GM12872 (cell line): ENCODE measurements at regions not wholly inside any gene's neighbourhood (a gene's known extent, or its start where the extent isn't known, plus 50 kb on each side); places are given as distances from the start of the nearest gene placed in this dataset.

Source experiments
- TF ChIP-seq, protein P1 (sequence below): IDR thresholded peaks from 3 replicates; pipeline ENCODE4 v1.5.1; 2011; ENCODE audit warnings: low read depth, mild to moderate bottlenecking, low read length, moderate library complexity; ENCODE audit not compliant: insufficient read depth

DNA sequence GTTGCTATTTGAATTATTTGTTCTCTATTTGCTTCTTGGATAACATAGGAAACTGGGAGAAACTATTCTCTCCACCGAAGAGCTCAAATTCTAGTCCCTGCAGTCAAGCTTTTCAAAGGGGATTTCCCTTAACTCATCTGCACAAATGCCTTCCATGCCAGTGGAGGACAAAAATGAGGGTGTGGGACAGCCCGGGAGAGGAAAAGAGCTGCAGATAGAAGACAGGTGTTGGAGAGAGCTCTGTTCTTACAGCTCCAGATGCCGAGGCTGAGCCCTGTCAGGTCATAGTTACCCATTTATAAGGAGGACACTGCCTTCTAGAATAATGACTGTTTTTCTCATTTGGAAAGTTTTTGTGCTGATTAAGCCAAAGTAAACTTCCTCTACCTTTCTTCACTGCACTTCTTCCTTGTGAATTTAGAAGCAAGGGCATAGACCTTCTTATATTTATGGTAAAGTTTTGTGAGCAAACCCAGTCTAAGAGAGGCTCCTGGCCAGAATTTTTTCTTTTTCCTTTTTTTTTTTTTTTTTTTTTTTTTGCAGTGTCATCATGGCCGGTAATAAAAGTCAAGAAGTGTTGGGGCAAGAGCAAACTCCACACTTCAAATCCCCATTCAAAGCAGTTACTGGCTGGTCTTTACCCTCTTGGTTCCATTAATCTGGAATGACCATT, 177.2 kb downstream of the ABCC12 start:
- TF ChIP-seq, protein P1, sequence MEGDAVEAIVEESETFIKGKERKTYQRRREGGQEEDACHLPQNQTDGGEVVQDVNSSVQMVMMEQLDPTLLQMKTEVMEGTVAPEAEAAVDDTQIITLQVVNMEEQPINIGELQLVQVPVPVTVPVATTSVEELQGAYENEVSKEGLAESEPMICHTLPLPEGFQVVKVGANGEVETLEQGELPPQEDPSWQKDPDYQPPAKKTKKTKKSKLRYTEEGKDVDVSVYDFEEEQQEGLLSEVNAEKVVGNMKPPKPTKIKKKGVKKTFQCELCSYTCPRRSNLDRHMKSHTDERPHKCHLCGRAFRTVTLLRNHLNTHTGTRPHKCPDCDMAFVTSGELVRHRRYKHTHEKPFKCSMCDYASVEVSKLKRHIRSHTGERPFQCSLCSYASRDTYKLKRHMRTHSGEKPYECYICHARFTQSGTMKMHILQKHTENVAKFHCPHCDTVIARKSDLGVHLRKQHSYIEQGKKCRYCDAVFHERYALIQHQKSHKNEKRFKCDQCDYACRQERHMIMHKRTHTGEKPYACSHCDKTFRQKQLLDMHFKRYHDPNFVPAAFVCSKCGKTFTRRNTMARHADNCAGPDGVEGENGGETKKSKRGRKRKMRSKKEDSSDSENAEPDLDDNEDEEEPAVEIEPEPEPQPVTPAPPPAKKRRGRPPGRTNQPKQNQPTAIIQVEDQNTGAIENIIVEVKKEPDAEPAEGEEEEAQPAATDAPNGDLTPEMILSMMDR, result no peak

DNA sequence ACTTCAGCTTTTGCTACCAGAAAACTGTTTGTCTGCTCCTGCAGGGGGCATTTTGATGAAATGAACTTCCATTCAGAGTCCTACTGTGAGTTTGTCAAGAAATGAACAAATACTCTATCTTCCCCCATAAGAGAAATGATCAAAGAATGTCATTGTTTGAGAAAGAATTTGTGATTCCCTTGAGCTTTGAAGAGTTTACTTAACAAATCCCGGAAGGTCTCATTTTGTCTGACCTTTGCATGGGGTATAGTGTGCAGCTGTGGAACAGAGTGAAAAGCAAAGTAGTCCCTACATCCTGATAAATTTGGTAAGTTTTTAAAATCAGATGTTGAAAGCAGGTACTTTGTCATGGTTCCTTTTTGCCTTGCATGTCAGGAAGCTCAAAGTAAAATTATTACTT, 178.0 kb downstream of the ABCC12 start:
- TF ChIP-seq, protein P1, result no peak

DNA sequence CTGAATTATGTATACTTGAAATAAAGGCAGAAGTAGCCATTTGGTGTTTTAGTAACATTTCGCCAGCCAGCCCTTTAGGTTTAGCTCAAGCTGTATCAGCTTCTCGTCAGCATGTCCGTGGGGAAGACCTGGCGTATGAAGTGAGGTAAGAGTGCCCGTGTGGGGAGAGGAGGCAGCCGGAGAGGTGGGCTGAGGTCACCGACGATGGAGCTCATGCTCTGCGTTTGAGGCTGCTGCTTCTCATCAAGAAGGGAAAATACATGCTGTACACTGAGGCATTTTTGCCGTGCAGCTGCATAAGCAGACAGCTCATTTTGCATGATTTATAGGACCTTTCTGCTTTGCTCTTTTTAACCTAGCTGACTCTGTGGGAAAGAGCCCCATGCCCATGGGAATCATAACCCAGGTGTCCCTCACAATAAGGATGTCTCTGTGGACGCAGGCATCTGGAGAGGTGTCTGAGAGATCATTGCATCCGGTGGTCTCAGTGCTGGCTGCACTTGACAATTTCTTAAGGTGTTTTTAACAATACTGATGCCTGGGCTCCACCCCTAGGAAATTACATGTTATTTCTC, 179.1 kb downstream of the ABCC12 start:
- TF ChIP-seq, protein P1, result no peak

DNA sequence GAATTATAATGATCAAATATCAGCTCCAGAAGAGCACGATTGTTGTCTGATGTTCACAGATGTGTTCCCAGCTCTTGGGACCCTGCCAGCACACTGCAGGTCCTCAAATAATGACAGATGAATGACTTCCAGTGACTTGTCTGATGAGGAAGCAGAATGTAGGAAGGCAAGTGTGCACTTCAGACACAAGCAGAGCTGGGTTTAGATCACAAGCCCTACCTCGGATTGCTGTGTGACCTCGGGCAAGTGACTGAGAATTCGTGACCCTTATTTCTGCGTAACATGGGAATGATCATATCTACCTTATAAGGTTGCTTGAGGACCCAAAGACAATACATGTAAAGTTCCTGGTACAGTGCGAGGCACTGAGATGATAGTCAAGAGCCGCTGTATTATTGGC, 182.2 kb downstream of the ABCC12 start:
- TF ChIP-seq, protein P1, result no peak

DNA sequence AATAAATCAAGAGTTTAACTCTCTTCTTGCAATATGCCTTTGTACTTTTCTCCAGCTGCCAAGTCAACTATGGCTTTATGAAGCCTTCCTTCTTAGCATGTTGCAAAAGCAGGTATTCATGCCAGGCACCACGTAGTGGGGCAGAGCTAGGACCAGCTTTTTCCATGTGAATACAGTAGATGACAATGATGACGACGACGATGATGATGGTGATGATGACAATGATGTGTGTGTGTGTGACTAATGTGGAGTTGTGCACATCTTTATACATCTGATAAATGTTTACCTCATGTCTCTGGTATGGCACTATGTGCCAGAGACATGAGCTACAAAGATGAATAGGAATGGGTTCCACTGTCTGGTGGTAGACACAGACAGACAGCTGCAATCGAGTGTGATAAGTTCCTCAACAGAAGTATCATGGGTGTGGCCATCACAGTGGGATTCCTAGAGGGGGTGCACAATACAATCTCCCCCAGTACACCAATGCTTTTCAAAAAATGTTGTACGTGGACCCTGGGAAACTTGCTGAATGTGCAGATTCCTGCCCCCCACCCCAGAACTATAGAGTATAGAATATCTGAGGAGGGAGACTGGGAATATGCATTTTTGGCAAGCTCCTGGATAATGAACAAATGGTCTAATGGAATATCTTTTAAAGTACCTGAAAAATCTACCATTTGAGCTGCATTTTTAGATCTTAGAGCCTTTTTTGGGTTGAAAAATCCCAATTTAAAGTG, 183.4 kb downstream of the ABCC12 start:
- TF ChIP-seq, protein P1, result no peak

DNA sequence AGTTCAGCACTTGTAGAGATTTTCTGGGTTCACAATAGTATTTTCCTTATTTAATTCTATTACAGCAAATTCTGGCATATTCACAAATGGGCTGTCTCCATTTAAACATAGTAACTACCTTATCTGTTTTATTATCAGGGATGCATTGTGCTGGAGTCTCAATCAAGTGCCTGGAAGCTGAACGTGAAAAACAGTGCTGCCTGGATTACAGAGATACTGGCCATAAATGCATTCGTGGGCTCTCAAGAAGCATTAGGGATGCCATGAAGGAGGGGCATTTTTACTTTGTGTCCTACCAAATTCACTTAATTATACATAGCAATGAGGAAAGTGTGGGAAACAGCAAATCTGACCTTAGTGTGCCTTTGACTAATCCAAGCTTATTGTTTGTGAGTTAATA, 184.6 kb downstream of the ABCC12 start:
- TF ChIP-seq, protein P1, result no peak

DNA sequence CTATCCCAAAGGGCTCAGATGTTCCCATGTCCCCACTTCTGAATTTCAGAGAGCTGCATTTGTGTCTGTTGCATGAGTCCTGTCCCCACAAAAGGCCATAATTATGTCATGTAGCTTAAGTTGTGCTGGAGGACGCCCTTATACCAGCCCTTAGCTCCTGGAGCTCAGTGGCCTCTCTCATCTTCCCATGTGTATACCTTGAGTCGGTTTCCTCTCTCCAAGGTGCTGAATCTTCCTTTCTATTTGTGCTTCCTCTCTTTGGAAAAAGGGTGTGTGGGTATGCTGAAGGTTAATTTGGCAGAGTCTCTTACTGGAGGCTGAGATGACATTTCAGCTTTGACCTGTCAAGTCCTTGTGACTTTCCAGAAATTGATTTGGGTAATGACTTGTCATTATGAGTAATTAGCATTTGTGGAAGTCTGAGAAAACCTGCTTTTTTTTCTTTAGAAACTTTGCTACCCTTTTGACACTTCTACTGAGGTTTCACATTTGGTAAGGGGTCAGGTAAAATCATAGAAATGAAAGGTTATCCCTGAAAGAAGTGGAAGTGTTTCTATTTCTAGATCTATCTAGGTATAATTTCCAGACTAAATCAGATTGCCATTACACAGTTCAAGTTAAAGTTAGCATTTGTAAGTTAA, 185.4 kb downstream of the ABCC12 start:
- TF ChIP-seq, protein P1, result no peak
